ENCODE measurements at regions not wholly inside any gene's neighbourhood (a gene's known extent, or its start where the extent isn't known, plus 50 kb on each side); places are given as distances from the start of the nearest gene placed in this dataset.

DNA sequence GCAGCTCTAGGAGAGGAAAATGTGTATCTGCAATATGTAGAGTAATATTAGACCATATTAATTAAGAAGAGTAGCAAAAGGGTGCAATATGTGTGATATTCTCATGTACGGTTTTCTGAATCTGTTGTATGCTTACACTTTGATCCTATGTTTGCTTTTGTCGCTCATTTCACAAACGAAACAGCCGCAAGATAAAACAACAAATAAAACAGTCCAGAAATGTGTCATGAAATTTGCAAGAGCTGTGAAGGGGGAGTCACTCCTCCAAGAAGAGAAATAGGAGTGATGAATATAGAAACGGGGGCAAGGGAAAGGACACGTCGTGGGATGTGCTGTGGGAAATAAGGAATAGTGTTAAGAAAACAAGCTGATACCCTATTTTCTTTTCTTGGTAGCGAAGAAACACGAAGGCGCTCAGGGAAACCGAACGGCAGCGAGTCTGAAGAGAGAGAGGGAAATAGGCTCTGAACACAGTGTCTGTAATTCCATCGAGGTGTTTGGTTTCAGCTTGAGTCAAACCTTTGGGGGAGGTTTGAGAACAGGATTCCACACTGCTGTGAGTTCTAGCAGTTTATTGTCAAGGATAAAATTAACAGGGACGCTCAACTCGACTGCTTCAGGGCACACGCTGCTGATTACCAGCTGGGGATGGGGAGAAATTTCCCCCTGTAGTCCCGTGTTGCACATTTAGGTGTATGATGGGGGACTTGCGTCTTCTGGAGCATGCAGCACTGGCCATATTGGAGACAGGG is 595.6 kb upstream of the TENM3 start:
- DNase-seq, result no peak

DNA sequence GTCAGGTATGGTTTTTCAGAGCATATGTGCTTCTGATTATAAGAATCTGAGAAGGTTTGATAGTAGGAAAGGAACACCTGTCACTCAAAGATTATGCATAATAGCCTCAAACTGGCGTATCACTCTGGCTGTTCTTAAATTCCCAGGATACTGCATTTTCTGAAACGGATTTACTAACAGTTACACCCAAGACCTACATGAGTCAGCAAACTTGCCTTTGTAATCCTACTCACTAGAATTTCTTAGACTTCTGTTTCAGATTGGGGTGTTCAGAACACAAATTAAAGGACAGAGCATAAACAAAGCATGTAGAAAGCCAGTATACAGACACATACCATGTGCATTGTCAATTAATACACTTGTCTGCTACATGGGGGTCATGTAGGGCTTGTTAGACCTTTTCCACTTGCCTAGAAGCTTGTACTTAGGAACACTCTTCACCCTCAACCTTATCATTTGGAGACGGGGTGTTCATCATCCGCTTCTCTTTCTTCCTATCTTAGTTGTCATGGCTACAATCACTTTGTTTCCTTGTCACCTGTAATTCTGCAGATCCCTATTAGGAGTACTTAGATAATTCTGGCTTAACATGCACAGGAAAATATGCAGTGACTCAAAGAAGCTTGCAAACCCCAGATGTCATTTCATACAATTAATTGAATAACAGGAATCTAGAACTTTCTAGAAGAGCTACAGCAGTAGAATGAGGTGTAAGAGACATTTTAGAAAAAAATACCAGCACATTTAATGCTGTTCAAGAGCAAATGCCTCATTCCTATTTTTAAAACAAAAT is 593.0 kb upstream of the TENM3 start:
- no peak for DNase-seq

DNA sequence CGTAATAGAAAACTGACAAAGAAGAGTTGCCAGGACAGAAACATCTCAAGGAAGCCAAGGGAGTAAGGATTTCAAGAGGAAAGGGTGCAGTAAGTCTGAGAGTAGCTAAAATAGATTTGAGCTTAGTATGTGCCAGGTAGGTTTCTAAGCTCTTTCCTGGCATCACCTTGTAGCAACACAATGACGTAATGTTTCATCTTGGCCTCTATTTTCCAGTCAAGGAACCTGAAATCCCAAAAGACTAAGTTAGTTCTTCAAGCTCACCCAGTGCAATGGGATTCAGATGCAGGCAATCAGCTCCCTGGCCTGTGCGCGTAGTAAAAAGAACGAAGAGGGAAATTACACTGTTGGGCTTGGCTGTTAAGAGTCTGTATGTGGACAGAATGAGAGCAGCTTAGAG is 586.5 kb upstream of the TENM3 start:
- DNase-seq, result no peak

DNA sequence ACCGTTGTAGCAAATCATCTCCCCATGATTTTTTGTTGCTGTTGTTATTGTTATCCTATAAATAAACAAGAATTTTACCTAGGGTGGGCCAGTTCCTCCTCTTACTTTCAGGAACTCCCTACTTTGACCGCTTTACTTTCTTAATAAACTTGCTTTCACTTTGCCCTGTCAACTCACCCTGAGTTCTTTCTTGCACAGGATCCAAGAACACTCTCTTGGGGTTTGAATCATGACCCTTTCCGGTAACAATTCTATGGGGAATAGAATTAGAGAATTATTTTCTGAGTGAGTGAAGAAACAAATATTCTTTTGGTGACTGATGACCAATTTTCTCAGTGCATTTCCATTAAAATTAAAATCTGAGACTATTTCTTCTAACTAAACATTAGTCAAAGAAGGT is 584.0 kb upstream of the TENM3 start:
- DNase-seq, result no peak

DNA sequence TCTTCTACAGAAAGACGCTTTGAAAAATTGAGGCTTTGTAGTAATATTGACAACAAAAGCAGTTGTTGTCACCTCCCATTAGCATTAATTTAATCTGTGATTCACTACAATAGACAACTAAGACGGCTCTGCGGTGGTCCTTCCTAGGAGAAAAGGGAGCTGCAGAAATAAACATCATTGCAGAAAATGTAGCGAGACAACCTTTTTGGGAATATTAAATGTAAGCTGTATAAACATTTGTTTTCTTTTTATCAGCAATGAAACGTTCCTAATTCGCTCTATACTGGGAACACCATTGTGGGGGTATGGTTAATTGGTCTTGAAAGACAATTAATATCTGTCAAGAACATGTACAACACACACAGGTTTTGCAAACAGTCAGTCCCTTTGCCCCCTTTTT is 583.3 kb upstream of the TENM3 start:
- no peak for DNase-seq

DNA sequence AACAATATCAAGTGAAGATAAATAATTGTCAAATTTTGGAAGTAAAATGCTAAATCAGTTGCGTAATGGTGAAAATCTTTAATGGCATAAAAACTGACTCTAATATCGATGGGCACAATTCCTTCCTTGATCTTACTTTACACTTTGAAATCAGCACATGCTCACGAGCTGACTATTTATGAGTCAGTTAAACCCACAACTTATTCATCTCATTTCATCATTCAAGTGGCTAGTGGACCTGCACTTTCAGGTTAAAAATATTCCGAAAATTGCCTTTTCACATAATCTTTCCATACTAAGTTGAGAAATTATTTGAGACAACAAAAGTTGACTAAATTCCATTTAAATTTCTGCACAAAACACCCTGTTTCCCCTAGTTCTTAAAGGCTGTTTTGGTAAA is 582.1 kb upstream of the TENM3 start:
- no peak for DNase-seq

DNA sequence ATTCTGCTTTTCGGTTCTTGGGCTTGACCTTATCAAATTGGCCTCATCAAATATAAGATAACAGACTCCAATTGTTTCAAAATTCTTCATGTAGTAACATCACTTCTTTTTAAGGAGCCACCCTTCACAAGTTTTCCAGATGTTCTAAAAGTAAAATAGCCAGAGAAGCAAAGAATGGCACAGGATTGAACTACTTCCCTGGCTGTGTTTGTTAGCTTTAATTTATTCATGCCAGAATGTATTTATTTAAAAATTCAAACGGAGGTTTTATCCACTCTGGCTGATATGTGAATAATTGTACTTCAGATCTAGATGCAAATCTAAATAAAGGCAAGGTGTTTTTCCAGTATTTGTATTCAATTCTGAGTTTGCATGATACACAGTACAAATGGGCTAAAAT is 581.3 kb upstream of the TENM3 start:
- no peak for DNase-seq

DNA sequence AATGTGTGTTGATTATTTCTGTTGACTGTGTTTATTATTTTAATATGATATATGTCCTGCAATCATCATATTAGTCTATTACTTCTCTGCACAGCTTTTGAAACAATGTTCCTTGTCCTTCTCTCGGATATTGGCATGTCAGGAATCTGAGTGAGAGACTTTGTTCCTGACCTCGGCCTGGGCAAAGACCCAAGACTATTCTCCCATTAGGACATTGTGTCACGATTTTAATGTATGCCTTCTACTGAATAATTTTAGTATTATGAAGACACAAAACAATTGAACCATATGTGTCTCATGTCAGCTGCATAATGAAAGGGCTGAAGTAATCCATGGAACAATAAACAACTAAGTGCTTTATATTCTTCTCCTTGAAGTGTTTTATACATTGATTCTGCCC is 580.8 kb upstream of the TENM3 start:
- DNase-seq, result no peak

DNA sequence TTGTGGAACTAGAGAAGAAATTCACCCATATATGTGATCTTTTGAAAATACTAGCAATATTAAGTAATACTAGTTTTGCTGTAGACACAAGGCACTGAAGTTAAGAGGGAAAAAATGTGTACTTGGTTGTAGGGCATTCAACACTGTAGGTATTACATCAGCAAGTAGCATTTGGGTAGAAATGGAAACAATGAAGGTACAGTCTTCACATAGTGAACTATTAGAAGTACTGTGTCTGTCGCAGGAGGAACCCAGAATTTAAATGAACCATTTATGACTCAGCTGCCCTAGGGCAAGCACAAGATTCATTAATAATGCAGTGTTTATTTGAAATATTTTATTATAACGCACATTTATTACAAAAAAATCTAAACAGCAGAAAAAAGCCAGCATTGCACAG is 572.7 kb upstream of the TENM3 start:
- DNase-seq, result no peak

DNA sequence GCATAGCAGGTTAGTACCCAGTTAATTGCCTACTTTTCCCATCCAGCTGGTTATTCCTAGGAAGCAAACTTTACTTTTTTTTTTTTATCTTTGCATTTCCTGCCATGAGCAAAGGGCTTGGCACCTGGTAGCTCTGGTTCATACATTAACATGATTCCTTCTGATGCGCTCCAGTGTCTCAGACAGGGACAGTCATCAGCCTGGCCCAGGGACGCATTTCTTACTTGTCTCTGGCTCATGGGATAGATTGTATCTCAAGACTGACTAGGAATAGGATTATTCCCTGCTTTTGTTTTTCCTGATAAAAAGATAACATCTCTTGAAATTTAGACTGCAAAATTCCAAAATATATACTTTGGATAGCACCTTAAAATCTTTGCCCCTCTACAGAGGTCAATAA is 571.5 kb upstream of the TENM3 start:
- DNase-seq, result no peak

DNA sequence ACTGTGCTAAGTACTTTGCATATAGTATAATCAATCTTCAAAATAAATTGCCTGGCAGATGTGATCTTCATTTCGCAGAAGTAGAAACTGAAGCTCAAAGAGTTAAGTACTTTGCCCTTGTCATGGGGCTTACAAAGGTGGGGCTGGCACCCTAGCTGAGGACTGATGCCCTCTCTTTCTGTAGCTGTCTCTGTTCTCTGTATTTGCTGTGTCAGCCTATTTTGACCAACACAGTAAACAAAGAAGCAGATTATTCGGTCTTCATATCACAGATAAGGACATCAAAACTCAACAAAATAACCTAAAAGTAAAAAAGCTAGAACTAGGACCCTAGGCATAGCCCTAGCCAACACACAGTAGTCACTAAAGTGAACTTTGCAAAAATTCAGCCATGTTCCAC is 570.5 kb upstream of the TENM3 start:
- DNase-seq, result no peak

DNA sequence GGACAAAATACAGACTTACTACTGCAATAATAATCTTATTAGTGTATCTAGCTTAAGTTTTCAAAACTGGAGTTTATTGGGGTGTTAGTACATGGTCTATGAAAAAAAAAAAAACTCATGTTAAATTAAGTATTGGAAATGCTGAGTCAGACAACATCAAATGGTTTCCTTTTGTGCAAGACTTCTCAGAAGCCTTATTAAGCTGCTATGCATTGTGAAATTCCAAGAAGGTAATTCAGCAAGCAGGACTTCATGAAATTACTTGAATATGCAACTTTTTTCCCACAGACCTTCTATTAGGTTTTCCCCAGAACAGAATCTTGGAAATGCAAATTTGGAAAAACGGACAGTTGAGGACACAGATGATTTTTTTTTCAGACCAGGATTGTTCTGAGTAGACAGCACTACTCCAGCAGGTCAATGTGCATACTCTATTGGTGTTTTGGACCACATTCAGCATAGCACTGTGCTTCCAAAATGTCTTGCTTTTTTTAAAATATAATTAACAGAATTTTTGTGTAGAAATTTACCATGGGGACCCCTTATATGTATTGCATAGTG is 568.8 kb upstream of the TENM3 start:
- no peak for DNase-seq

DNA sequence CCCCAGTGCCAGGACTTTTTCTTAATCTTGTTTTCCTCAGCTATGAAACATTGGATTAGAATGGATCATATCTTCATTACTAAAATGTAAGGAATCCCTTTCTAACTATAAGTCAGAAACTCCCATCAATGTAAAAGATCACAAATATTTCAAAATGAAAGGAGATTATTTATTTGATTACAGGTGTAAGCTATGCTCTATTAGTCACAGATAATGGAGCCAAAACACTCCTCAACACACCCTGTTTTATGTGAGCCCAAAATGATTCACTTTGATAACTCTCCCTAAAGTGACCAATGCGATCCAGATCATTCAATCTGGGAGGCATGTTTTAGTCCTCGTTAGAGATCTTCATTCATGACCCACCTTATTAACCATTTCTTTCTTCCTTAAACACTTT is 566.7 kb upstream of the TENM3 start:
- no peak for DNase-seq

DNA sequence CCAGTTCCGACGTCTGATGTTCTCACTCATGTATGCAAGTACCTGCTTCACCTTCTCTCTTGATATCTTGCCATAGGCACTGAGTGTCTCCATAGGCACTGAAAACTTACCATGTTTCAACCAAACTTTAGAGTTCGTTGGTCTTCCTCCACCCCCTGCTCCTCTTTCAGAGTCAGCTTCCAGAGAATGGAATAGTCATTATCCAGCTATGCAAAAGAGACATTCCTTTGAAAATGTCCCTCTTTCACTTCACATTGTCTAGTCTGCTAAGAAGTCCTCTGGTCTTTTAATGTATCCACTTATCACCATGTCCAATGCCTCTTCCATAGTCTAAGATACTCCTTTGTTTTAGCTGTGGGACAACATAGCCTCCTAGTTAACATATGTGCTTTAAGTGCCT is 566.0 kb upstream of the TENM3 start:
- no peak for DNase-seq

DNA sequence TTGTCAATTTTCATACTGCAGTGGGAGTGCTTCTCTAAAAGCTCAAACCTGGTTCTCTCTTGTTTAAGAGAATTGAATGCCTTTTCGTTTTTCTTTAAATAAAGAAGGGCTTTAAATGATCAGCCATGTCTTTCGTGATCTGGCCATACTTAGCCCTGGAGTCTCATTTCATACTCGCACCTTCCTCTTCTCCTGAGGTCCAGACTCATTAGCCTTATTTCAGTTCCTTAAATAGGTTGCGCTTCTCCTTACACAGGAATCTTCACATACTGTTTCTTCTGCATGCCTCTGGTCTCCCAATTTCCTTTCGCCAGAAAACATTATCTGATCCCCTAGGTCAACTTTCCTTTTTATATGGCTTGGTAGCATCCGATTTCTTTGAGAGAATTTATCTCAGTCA is 565.6 kb upstream of the TENM3 start:
- no peak for DNase-seq

DNA sequence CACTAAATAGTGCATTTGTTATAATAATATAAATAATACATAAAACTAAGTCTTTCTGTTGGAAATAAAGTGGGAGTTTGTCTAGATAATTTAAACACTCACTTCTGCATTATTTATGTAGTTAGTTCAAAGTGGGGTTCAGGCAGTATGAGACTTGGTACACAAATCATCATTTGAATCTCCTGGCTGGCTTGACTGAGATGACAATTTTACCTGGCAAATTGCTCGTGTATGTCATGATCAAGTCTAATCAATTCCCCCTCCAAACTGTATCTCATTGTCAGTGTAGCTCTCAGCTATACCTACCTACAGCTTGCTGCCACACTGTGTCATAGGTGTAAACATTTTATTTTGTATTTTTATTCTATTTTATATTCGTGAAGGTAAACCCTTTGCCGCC is 563.4 kb upstream of the TENM3 start:
- no peak for DNase-seq

DNA sequence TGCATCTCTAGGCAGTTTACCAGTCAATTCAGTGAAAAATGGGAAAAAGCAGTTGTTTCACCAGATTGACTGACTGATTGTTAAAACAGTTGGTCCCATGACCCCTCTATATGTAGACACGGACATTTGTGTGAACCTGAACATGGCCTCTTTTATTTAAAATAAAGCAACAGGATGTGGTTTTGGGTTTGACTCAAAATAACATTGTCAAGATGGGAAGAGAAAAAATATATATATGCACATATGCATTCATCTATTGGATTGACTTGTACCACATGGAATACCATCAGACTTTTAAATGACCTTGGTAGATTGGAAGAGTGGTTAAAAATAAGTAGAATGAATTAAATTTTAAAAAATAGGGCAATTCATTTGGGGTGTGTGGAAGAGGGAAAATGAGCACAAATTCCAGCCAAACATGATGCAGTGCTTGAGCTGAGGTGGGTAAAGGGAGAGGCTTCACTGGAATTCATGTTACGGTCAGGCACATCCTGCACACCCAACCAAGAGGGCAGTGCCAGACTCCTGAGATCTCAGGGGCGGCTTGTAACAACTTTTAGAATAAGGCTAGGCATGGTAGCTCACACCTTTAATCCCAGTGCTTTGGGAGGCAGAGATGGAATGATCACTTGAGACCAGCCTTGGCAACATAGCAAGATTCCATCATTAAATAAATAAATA is 560.7 kb upstream of the TENM3 start:
- DNase-seq, result no peak

DNA sequence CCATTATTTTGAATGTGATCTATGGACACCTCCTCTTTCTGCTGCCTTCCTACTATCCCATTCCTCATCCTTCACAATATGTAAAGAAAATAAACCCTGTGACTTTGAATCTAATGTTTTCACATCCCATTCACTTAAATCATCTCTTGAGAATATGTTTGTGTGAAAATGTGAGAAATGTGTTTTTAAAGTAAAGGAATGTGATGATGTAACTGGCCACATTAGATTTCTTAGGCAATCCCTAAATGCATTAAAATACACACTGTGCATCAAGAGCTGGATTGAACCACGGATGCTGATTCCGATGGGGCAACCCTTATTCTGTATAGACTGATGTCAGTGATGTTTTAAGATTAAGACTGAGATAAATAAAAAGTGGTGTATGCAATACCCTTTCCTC is 558.9 kb upstream of the TENM3 start:
- no peak for DNase-seq

DNA sequence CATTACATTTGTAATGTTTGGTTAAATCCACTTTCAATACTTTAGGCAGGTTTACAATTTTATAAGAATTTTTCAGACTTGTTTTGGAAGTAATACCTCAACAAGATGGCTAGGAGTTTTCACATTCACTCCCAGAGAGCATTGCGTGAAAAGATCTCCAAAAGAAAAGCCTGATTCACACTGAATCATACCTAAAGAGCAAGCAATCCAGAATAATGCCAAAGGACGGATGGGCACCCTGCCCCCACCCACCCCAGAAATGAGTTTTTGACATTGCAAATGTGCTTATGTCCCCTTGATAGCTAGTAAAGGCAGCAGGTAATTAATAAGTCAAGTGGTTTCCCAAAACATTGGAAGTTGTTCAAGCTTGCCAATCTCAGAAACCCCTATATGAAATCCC is 557.7 kb upstream of the TENM3 start:
- no peak for DNase-seq

DNA sequence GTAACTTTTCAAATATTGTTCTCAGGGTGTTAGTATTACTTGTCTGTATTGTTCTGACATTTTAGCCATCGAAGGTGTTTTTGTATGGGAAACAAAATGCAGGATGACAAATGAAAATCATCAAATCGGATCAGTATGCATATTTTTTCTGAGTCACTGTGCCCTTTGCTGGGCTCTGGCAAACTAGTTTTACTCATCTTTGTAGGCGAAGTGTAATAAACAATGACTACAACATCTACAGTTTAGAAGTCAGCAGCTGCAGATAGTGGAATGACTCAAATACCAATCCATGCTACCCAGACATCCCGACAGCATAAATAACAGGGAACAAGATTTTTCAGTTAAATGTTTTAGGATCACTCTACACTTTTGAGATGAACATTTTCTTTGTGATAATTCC is 557.3 kb upstream of the TENM3 start:
- DNase-seq, result no peak

DNA sequence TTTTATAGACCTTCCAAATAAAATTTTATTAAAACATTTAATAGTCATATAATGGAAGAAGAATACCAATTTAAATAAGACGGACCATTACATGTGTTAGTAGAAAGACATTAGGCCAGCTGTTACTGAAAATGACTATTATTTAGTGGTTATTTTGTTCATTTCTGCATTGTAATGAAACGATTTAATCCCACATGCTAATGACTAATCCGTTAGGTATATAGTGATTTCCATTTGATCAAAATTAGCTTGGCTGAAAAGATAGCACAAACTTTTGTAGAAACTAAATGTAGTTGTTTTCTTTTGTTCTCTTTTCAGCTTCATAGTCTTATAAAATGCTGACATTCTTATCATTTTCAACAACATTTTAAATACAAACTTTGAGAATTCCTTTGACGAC is 556.1 kb upstream of the TENM3 start:
- DNase-seq, result no peak

DNA sequence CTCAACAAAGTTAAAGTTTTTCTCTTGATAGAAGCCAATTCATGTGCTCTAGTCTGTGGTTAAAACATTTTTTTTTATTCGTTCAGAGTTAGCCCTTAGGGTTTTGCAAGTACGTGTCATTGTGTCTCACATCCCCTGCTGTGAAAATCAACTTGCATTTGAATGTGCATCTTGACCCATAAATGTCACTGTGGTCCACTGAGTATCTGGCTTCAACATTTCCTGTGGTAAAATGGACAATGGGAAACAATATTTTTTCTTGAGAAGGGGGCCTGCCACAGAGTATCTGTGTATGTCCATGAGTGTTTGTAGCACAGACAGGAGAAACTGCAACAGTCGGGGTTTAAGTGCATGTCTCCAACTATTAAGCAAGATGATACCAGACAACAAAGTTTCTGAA is 554.8 kb upstream of the TENM3 start:
- no peak for DNase-seq

DNA sequence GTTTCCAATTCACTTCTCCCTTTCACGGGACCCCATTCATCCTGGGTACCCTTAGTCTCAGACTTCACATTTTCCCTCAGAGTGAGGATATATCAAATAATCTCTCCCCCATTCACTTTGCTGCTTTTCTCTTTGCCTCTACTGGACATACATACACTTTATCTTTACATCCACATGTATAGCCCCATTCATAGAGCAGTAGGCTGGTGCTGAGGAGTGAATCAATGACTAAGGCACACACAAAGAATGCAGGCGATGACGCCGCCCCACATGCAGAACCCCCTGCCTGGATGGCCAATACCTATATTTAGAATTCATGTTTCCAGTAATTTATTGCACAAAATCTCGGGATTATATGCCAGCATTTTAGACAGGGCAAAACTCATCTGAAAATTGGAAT is 554.3 kb upstream of the TENM3 start:
- no peak for DNase-seq

DNA sequence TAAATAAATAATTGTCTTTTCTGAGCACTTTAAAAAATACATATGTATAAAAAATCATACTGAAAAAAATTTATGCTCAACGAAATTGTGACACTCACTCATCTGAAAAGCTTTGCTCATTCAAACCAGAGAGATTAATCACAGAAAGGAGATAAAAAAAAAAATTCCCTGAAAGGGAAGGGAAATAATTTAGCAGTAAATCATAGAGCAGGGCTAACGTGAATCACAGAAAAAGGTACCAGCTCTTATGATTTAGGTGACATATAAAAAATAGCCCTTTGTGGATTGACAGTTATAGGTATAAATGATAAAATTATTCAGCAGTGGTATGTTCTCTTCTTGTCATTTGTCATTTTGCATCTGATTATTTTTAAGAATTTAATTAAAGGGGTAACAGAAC is 552.7 kb upstream of the TENM3 start:
- no peak for DNase-seq
